HCEC 1CT (cell line): ENCODE measurements at regions not wholly inside any gene's neighbourhood (a gene's known extent, or its start where the extent isn't known, plus 50 kb on each side); places are given as distances from the start of the nearest gene placed in this dataset.
"Not testable (repeated sequence)": the region's sequence is repeated elsewhere in the genome, so short reads cannot be mapped to it uniquely, and the experiment has no call there.

ENCODE experiments used
- DNase-seq: peaks from one replicate; pipeline ENCODE4 v3.0.0-alpha.2; 2017

- no peak for DNase-seq
Measured at GRCh38 chr21:35737449-35737848, 322.9 kb downstream of the SETD4 start.

GRCh38 chr21:35732788-35733187 lies 327.5 kb downstream of the SETD4 start:
- no peak for DNase-seq

GRCh38 chr21:35730325-35730724 lies 330.0 kb downstream of the SETD4 start:
- no peak for DNase-seq

- no peak for DNase-seq
Measured at GRCh38 chr21:35727830-35728229, 332.5 kb downstream of the SETD4 start.

- DNase-seq: no peak
Measured at GRCh38 chr21:35724156-35724555, 336.2 kb downstream of the SETD4 start.

GRCh38 chr21:35721701-35722100 lies 338.6 kb downstream of the SETD4 start:
- no peak for DNase-seq

GRCh38 chr21:35720208-35720731 lies 340.1 kb downstream of the SETD4 start:
- no peak for DNase-seq

GRCh38 chr21:35719080-35719479 lies 341.2 kb downstream of the SETD4 start:
- no peak for DNase-seq

- no peak for DNase-seq
Measured at GRCh38 chr21:35716876-35717565, 343.3 kb downstream of the SETD4 start.

- no peak for DNase-seq
Measured at GRCh38 chr21:35713914-35714313, 346.4 kb downstream of the SETD4 start.

- DNase-seq: no peak
Measured at GRCh38 chr21:35711661-35712060, 348.7 kb downstream of the SETD4 start.

- no peak for DNase-seq
Measured at GRCh38 chr21:35711213-35711612, 349.1 kb downstream of the SETD4 start.

GRCh38 chr21:35709990-35710389 lies 350.3 kb downstream of the SETD4 start:
- DNase-seq: not testable (repeated sequence)

- no peak for DNase-seq
Measured at GRCh38 chr21:35705888-35706287, 354.4 kb downstream of the SETD4 start.

- DNase-seq: no peak
Measured at GRCh38 chr21:35705237-35705887, 355.0 kb downstream of the SETD4 start.

- no peak for DNase-seq
Measured at GRCh38 chr21:35703704-35704103, 356.6 kb downstream of the SETD4 start.

GRCh38 chr21:35699361-35699760 lies 361.0 kb downstream of the SETD4 start:
- no peak for DNase-seq

- DNase-seq: no peak
Measured at GRCh38 chr21:35697321-35697808, 363.0 kb downstream of the SETD4 start.

- DNase-seq: no peak
Measured at GRCh38 chr21:35696644-35697043, 363.7 kb downstream of the SETD4 start.

GRCh38 chr21:35692311-35692710 lies 368.0 kb downstream of the SETD4 start:
- DNase-seq: no peak

- no peak for DNase-seq
Measured at GRCh38 chr21:35690436-35690835, 369.9 kb downstream of the SETD4 start.

GRCh38 chr21:35686156-35686555 lies 374.2 kb downstream of the SETD4 start:
- DNase-seq: no peak

GRCh38 chr21:35683664-35684304 lies 376.5 kb downstream of the SETD4 start:
- DNase-seq: no peak
